HEK293 (cell line): ENCODE measurements at regions not wholly inside any gene's neighbourhood (a gene's known extent, or its start where the extent isn't known, plus 50 kb on each side); places are given as distances from the start of the nearest gene placed in this dataset.

ENCODE experiments used
- YY2 ChIP-seq: fragments of 450-650 bp; formaldehyde crosslinking; IDR thresholded peaks from 2 replicates; pipeline ENCODE4 v1.5.1; 2016; ENCODE audit warnings: missing biosample characterization, missing genetic modification characterization
- ZNF146 ChIP-seq: fragments of 450-650 bp; formaldehyde crosslinking; IDR thresholded peaks from 2 replicates; pipeline ENCODE4 v1.5.1; 2016; ENCODE audit warnings: missing biosample characterization, missing genetic modification characterization
- ZNF433 ChIP-seq: fragments of 450-650 bp; formaldehyde crosslinking; IDR thresholded peaks from 2 replicates; pipeline ENCODE4 v1.5.1; 2016; ENCODE audit warnings: missing biosample characterization, missing genetic modification characterization, low read depth
- ZNF510 ChIP-seq: fragments of 450-650 bp; formaldehyde crosslinking; IDR thresholded peaks from 2 replicates; pipeline ENCODE4 v1.5.1; 2018; ENCODE audit warnings: mild to moderate bottlenecking, missing genetic modification characterization, missing biosample characterization; ENCODE audit not compliant: insufficient replicate concordance
- ZNF513 ChIP-seq: fragments of 450-650 bp; IDR thresholded peaks from 2 replicates; pipeline ENCODE4 v1.5.1; 2018; ENCODE audit warnings: missing biosample characterization, missing genetic modification characterization
- TF ChIP-seq, protein P1 (sequence below): fragments of 450-650 bp; formaldehyde crosslinking; IDR thresholded peaks from 2 replicates; pipeline ENCODE4 v1.5.1; 2016; ENCODE audit warnings: missing biosample characterization, missing genetic modification characterization
- TF ChIP-seq, protein P2 (sequence below): fragments of 450-650 bp; formaldehyde crosslinking; IDR thresholded peaks from 2 replicates; pipeline ENCODE4 v1.5.1; 2016; ENCODE audit warnings: missing biosample characterization, missing genetic modification characterization

GRCh38 chr1:5125208-5125607 is 470.8 kb downstream of the AJAP1 start:
- TF ChIP-seq, protein P1, sequence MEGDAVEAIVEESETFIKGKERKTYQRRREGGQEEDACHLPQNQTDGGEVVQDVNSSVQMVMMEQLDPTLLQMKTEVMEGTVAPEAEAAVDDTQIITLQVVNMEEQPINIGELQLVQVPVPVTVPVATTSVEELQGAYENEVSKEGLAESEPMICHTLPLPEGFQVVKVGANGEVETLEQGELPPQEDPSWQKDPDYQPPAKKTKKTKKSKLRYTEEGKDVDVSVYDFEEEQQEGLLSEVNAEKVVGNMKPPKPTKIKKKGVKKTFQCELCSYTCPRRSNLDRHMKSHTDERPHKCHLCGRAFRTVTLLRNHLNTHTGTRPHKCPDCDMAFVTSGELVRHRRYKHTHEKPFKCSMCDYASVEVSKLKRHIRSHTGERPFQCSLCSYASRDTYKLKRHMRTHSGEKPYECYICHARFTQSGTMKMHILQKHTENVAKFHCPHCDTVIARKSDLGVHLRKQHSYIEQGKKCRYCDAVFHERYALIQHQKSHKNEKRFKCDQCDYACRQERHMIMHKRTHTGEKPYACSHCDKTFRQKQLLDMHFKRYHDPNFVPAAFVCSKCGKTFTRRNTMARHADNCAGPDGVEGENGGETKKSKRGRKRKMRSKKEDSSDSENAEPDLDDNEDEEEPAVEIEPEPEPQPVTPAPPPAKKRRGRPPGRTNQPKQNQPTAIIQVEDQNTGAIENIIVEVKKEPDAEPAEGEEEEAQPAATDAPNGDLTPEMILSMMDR (tag by site-specific recombination): no peak
- TF ChIP-seq ZNF146 (no peak), ZNF510 (tag by site-specific recombination) (no peak), ZNF513 (tag by site-specific recombination) (no peak), YY2 (tag by site-specific recombination) (no peak), ZNF433 (tag by site-specific recombination) (no peak)
- TF ChIP-seq, protein P2, sequence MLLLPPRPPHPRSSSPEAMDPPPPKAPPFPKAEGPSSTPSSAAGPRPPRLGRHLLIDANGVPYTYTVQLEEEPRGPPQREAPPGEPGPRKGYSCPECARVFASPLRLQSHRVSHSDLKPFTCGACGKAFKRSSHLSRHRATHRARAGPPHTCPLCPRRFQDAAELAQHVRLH (tag by site-specific recombination): no peak
